Loucy (cell line): ENCODE measurements at regions not wholly inside any gene's neighbourhood (a gene's known extent, or its start where the extent isn't known, plus 50 kb on each side); places are given as distances from the start of the nearest gene placed in this dataset.
"Not testable (repeated sequence)": the region's sequence is repeated elsewhere in the genome, so short reads cannot be mapped to it uniquely, and the experiment has no call there.

Source experiments
- H2AFZ ChIP-seq: fragments of 200-600 bp; sonication (generic); 2 replicates; pipeline ENCODE4 v1.6.0; 2016; ENCODE audit warnings: antibody characterized with exemption, mild to moderate bottlenecking, low read length, moderate library complexity
- H3F3A ChIP-seq: fragments of 200-600 bp; 2 replicates; pipeline ENCODE4 v1.6.0; 2016; ENCODE audit warnings: antibody characterized with exemption, low read depth, mild to moderate bottlenecking
- H3K27me3 ChIP-seq: fragments of 200-600 bp; sonication (generic); 2 replicates; pipeline ENCODE4 v1.6.1; 2014; ENCODE audit warnings: low read length, mild to moderate bottlenecking; ENCODE audit not compliant: insufficient read depth, poor library complexity, severe bottlenecking
- H3K36me3 ChIP-seq: fragments of 200-600 bp; sonication (generic); 2 replicates; pipeline ENCODE4 v1.6.1; 2016; ENCODE audit warnings: low read length; ENCODE audit not compliant: insufficient read depth
- H3K4me1 ChIP-seq: fragments of 200-600 bp; sonication (generic); 2 replicates; pipeline ENCODE4 v1.5.1; 2014; ENCODE audit warnings: low read length, mild to moderate bottlenecking; ENCODE audit not compliant: insufficient read depth, poor library complexity, severe bottlenecking
- H3K4me2 ChIP-seq: fragments of 200-600 bp; sonication (generic); 2 replicates; pipeline ENCODE4 v1.6.0; 2014; ENCODE audit warnings: antibody characterized with exemption, low read length, low read depth, mild to moderate bottlenecking; ENCODE audit not compliant: poor library complexity, severe bottlenecking
- H3K4me3 ChIP-seq: fragments of 200-600 bp; sonication (generic); 2 replicates; pipeline ENCODE4 v1.5.1; 2014; ENCODE audit warnings: low read length, mild to moderate bottlenecking, mixed read lengths; ENCODE audit not compliant: poor library complexity, severe bottlenecking
- H3K79me2 ChIP-seq: fragments of 200-600 bp; sonication (generic); 2 replicates; pipeline ENCODE4 v1.6.1; 2014; ENCODE audit warnings: low read length; ENCODE audit not compliant: insufficient read depth
- H3K9ac ChIP-seq: fragments of 200-600 bp; sonication (generic); 2 replicates; pipeline ENCODE4 v1.6.0; 2014; ENCODE audit warnings: mild to moderate bottlenecking, low read depth, low read length, moderate library complexity; ENCODE audit not compliant: poor library complexity, severe bottlenecking
- H3K9me2 ChIP-seq: fragments of 200-600 bp; sonication (generic); replicated peaks from 2 replicates; pipeline ENCODE4 v1.6.1; 2016; ENCODE audit warnings: low read depth, low read length, mixed read lengths
- H3K9me3 ChIP-seq: fragments of 200-600 bp; sonication (generic); 2 replicates; pipeline ENCODE4 v1.6.1; 2014; ENCODE audit warnings: mild to moderate bottlenecking, antibody characterized with exemption, low read length, low read depth; ENCODE audit not compliant: insufficient read depth
- H4K20me1 ChIP-seq: fragments of 200-600 bp; sonication (generic); 2 replicates; pipeline ENCODE4 v1.6.0; 2014; ENCODE audit warnings: antibody characterized with exemption, low read length, mild to moderate bottlenecking; ENCODE audit not compliant: insufficient read depth, poor library complexity, severe bottlenecking
- EZH2phosphoT487 ChIP-seq: fragments of 200-600 bp; IDR thresholded peaks from 2 replicates; pipeline ENCODE4 v1.6.1; 2018; ENCODE audit warnings: antibody characterized with exemption, mild to moderate bottlenecking, moderate library complexity, borderline replicate concordance
- TF ChIP-seq, protein P1 (sequence below): fragments of 200-600 bp; sonication (generic); conservative IDR thresholded peaks from 2 replicates; pipeline ENCODE4 v1.5.1; 2014; ENCODE audit warnings: mild to moderate bottlenecking, antibody characterized with exemption, low read length

- no peak overlapping the region for H2AFZ ChIP-seq
- H3F3A ChIP-seq = no peaks in the 10 kb centered on the region
- no peaks in the 10 kb centered on the region for H4K20me1 ChIP-seq
- no peaks in the 10 kb centered on the region for H3K27me3 ChIP-seq
- no peaks in the 10 kb centered on the region for H3K79me2 ChIP-seq
- H3K9me3 ChIP-seq = no peaks in the 10 kb centered on the region
- no peaks in the 10 kb centered on the region for H3K36me3 ChIP-seq
- H3K4me2 ChIP-seq = no peak overlapping the region
- H3K4me3 ChIP-seq = no peak overlapping the region
- no peaks in the 10 kb centered on the region for H3K4me1 ChIP-seq
- H3K9me2 ChIP-seq = no peaks in the 10 kb centered on the region
- TF ChIP-seq EZH2phosphoT487 = no peak
- TF ChIP-seq, protein P1, sequence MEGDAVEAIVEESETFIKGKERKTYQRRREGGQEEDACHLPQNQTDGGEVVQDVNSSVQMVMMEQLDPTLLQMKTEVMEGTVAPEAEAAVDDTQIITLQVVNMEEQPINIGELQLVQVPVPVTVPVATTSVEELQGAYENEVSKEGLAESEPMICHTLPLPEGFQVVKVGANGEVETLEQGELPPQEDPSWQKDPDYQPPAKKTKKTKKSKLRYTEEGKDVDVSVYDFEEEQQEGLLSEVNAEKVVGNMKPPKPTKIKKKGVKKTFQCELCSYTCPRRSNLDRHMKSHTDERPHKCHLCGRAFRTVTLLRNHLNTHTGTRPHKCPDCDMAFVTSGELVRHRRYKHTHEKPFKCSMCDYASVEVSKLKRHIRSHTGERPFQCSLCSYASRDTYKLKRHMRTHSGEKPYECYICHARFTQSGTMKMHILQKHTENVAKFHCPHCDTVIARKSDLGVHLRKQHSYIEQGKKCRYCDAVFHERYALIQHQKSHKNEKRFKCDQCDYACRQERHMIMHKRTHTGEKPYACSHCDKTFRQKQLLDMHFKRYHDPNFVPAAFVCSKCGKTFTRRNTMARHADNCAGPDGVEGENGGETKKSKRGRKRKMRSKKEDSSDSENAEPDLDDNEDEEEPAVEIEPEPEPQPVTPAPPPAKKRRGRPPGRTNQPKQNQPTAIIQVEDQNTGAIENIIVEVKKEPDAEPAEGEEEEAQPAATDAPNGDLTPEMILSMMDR = no peak
- no peak overlapping the region for H3K9ac ChIP-seq
Measured at GRCh38 chr5:89662499-89662898, 747.1 kb downstream of the CETN3 start.

GRCh38 chr5:89638871-89639270, 755.9 kb upstream of the MEF2C start:
- no peaks in the 10 kb centered on the region for H3K9me3 ChIP-seq
- H3K4me1 ChIP-seq = no peaks in the 10 kb centered on the region
- H3K4me3 ChIP-seq = no peak overlapping the region
- H3K4me2 ChIP-seq = no peak overlapping the region
- no peak for TF ChIP-seq EZH2phosphoT487
- TF ChIP-seq, protein P1 = no peak
- no peaks in the 10 kb centered on the region for H3F3A ChIP-seq
- H3K36me3 ChIP-seq = no peaks in the 10 kb centered on the region
- no peaks in the 10 kb centered on the region for H4K20me1 ChIP-seq
- H2AFZ ChIP-seq = no peak overlapping the region
- H3K9ac ChIP-seq = no peak overlapping the region
- H3K79me2 ChIP-seq = no peaks in the 10 kb centered on the region
- no peaks in the 10 kb centered on the region for H3K27me3 ChIP-seq
- H3K9me2 ChIP-seq = no peaks in the 10 kb centered on the region

DNA sequence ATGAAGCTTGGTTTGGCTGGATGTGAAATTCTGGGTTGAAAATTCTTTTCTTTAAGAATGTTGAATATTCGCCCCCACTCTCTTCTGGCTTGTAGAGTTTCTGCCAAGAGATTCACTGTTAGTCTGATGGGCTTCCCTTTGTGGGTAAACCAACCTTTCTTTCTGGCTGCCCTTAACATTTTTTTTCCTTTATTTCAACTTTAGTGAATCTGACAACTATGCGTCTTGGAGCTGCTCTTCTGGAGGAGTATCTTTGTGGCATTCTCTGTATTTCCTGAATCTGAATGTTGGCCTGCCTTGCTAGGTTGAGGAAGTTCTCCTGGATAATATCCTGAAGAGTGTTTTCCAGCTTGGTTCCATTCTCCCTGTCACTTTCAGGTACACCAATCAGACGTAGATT, 751.2 kb upstream of the MEF2C start:
- not testable (repeated sequence) for H3F3A ChIP-seq, H3K4me2 ChIP-seq, H3K4me1 ChIP-seq, H3K4me3 ChIP-seq, H4K20me1 ChIP-seq, H3K27me3 ChIP-seq, H3K79me2 ChIP-seq, H3K9me2 ChIP-seq, H2AFZ ChIP-seq, H3K9me3 ChIP-seq, H3K9ac ChIP-seq, H3K36me3 ChIP-seq

GRCh38 chr5:89630064-89630463, 747.1 kb upstream of the MEF2C start:
- H3K36me3 ChIP-seq, H3K4me1 ChIP-seq, H2AFZ ChIP-seq, H3F3A ChIP-seq, H3K9me3 ChIP-seq, H3K9ac ChIP-seq, H3K4me2 ChIP-seq, H3K27me3 ChIP-seq, H3K4me3 ChIP-seq, H3K9me2 ChIP-seq, H3K79me2 ChIP-seq, H4K20me1 ChIP-seq: not testable (repeated sequence)
